ENCODE measurements at regions not wholly inside any gene's neighbourhood (a gene's known extent, or its start where the extent isn't known, plus 50 kb on each side); places are given as distances from the start of the nearest gene placed in this dataset.
A peak's percentile ranks its signal among the peaks of the same experiment; 100 is the strongest.

DNA sequence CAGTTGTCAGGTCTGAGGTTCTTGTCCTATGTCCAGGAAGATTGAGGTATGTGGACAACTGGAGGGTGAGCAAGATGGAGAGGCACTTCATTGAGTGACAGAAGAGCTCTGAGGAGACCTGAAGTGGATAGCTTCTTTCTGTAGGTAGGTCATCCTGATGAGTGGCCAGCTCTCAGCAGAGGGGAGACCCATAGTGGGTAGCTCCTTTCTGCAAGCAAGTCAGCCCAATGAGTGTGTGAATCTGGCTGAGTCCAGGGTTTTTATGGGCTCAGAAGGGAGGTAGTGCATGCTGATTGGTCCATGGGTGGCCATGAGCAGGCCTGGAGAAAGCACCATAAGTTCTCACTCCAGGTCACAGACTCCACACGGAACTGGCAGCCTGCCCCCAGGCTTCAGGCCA lies 92.6 kb upstream of the GALNT5 start:
- DNase-seq, result no peak
- intact Hi-C loops (cut with micrococcal nuclease), result no loop called here
- ATAC-seq, result no peak

- no peak for DNase-seq
- intact Hi-C loops (cut with micrococcal nuclease), result no loop called here
- no peak for ATAC-seq
Measured at GRCh38 chr2:157168501-157168900, 89.0 kb upstream of the GALNT5 start.

GRCh38 chr2:157169889-157170288 lies 87.6 kb upstream of the GALNT5 start:
- ATAC-seq, result no peak
- intact Hi-C loops (cut with micrococcal nuclease), result no loop called here
- DNase-seq, result no peak

DNA sequence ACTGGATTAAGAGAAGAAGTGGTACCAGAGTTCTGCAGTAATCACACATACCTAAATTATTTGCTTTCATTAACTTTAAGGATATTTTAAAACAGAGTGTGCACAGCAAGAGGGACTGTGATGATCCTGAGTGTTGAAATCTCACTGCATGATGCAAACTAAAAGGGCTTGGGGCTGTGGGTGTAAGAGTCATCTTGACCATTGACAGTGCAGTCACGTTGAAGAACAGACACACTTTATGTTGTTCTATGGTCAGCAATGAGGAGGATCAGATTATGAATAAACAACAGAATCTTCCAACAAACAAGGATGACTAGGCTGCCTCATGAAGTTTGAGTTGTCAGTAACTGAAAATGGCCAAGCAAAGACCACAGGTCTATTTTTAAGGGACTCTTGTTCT lies 87.2 kb upstream of the GALNT5 start:
- ATAC-seq (no peak), DNase-seq (no peak)
- intact Hi-C loops (cut with micrococcal nuclease), result no loop called here

- intact Hi-C loops (cut with micrococcal nuclease), result no loop called here
- no peak for ATAC-seq
- no peak for DNase-seq
Measured at GRCh38 chr2:157172239-157172638, 85.3 kb upstream of the GALNT5 start.

DNA sequence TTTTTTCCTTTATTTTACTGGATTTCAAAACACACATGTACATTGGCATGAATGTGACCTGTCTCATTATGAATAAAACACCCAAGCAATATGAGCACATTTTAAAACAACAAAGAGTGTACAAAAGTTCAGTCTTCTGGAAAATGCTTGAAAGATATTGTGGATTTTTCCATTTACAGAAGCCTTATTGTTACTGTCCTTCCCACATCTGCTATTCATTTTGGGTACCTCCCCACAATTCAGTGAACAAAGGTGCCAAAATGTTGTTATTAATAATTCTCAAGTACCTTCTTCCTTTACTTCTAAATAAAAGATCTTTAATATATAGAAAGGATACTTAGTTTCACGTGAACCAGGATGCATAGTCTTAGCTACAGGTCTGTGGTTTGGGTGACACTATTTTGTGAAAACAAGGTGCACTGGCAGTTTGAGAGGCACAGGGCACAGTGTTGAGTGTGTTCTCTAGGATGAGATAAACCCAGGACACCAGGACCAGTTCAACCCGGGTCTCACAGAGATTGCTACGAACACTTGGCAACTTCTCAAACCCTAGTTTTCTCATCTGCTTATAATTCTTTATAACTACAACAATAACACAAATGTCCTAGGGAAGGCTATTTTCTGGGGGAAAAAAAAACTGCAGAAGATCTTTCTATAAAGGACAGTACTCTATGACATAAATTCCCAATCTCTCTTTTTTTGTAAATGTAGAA lies 84.5 kb upstream of the GALNT5 start:
- ATAC-seq, result peak; percentile 97
- intact Hi-C loops (cut with micrococcal nuclease), result no loop called here
- no peak for DNase-seq

- DNase-seq, result no peak
- ATAC-seq, result peak; percentile 87
- intact Hi-C loops (cut with micrococcal nuclease), result no loop called here
Measured at GRCh38 chr2:157173740-157174184, 83.7 kb upstream of the GALNT5 start.

- ATAC-seq (no peak), DNase-seq (no peak)
- intact Hi-C loops (cut with micrococcal nuclease), result no loop called here
Measured at GRCh38 chr2:157174321-157174720, 83.2 kb upstream of the GALNT5 start.

GRCh38 chr2:157176602-157177001 lies 80.9 kb upstream of the GALNT5 start:
- intact Hi-C loops (cut with micrococcal nuclease), result no loop called here
- DNase-seq, result no peak
- no peak for ATAC-seq

- DNase-seq, result no peak
- intact Hi-C loops (cut with micrococcal nuclease), result no loop called here
- ATAC-seq, result no peak
Measured at GRCh38 chr2:157178874-157179273, 78.6 kb upstream of the GALNT5 start.

GRCh38 chr2:157179324-157180105 lies 78.0 kb upstream of the GALNT5 start:
- no peak for ATAC-seq
- intact Hi-C loops (cut with micrococcal nuclease), result no loop called here

GRCh38 chr2:157180359-157180758 lies 77.1 kb upstream of the GALNT5 start:
- intact Hi-C loops (cut with micrococcal nuclease), result no loop called here
- DNase-seq (no peak), ATAC-seq (no peak)

More at GRCh38 chr2:157179324-157180105, 78.0 kb upstream of the GALNT5 start:
- no peak for DNase-seq

- intact Hi-C loops (cut with micrococcal nuclease), result no loop called here
- DNase-seq (no peak), ATAC-seq (no peak)
Measured at GRCh38 chr2:157181234-157181633, 76.3 kb upstream of the GALNT5 start.

DNA sequence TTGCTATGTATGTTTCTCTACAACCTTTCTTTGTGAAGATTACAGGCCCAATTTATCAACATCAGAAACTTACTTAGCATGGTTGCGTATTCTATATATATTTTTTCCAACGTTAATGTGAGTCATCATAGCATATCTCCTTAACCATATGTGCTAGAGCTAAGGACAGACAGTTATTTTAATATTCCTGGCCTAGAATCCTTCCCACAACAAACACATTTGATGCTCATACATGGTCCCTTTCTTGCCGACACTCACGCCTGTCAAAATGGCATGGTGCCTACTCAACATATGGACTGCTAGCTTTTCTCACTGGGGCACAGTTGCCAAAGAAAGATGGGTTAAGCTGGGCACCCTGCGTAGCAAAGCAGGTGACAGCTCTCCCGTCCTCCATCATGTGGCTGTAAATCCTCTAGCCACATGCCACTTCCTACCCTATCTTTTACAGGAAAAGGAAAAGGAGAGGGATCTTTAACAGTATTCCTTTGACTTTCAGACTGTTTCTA lies 75.2 kb upstream of the GALNT5 start:
- DNase-seq (no peak), ATAC-seq (no peak)
- intact Hi-C loops (cut with micrococcal nuclease), result no loop called here

DNA sequence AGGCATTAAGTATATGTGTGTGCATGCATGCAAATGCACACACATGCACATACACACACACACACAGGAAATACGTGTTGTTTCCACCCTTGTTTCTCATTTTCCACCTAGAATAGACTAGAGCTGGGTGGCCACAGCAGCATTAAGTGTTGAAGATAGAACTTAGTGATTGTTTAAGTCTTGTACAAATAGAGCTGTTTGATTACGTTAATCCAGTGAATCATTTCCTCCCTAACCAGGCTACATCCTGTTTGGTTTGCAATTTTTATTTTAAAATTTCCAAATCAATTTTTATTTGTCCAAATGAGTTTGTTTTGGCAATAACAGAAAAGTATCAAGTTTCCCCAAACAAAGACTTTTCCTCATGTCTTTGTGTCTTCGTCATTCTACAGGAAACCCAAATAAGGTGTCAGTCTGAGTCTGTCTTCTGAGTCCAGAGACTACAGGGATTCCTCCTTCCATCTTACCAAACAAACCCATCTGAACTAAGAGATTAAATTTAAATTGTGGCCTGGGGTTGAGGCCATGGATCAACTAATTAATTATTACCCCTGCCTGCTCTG lies 74.6 kb upstream of the GALNT5 start:
- DNase-seq (no peak), ATAC-seq (no peak)
- intact Hi-C loops (cut with micrococcal nuclease), result no loop called here

DNA sequence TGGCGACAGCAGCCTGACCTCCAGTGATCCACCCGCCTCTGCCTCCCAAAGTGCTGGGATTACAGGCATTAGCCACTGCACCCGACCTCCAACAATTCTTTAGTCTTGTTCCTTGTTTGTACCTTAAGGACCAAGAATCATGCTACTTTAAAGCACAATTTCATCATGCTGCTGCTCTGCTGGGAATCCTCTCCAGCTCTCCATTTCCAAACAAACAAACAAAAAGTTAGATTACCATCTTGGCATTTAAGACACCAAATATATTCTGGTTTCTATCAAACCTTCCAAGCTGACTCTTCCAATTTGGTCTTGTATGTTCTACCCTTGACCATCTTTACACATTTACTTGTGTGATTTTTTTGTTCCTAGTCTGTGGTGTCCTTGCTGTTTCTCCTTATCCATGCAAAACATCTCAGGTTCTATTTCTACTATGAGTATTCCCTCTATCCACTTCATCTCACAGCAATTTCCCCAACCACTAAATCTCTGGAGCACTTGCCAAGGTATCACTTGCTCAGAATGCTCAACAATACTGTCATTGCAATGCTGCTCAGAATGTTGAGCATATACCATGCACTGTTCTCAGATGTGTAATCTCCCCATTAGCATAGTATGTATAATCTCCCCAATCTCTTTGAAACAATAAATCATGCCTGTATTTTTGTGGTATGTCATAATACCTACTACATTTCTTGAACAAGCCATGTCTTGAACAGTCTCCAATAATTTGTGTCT lies 73.2 kb upstream of the GALNT5 start:
- intact Hi-C loops (cut with micrococcal nuclease), result no loop called here
- no peak for DNase-seq

DNA sequence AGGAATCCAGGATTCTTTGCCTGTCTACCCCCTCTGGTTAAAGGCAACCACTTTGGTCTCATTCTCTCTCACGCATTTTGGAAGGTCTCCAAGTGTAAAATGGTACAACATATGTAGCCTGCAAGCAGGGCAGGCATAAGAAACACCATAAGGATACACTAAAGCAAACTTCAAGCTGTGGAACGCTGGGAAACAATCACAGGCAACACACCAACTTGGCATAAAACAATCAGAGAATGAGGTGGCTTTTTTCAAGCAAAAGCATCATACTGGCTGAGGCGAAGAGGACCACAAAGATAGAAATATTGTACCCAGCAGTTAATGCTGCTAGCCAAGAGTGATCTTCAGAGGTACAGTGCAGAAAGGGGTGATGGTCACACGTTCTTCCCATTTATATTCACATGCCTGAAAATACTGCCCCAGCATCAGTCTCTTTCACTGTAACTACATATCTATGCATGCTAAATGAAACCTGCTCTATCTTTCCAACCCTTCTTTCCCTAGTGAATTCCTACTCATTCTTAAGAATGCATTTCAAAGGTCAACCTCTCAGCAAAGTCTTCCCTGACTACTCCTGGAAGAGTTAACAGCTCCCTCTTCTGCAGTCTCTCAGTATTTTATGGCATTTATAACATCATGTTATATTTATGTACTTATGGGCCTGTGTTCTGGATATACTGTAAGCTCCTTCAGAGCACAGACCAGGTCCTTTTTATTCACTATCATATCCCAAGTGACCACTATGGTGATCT lies 71.9 kb upstream of the GALNT5 start:
- intact Hi-C loops (cut with micrococcal nuclease), result no loop called here
- no peak for ATAC-seq
- no peak for DNase-seq

More for the DNA sequence above, 73.2 kb upstream of the GALNT5 start:
- ATAC-seq, result no peak

DNA sequence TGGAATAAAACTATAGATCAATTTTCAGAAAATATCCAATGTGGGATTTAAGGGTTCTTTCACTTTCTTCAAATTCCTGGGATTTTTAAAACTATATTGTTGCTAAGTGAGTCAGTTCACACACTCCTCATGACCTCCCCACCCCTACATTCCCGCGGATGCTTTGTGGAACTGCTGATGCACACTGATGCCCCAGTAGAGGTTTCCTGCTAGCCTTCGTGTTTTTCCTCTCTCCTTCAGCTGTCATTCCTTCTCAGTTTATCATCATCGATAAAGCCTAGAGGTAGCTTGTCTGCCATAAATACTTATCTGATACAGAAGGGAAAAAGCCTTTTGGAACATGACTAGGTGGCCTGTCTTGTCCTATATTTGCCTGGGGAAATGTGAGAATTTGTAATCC lies 67.4 kb upstream of the GALNT5 start:
- no peak for ATAC-seq
- DNase-seq, result no peak
- intact Hi-C loops (cut with micrococcal nuclease), result loop anchor here (5.0 kb wide), 1 partner anchor 1823 kb away; no protein-coding TSS in a partner anchor

DNA sequence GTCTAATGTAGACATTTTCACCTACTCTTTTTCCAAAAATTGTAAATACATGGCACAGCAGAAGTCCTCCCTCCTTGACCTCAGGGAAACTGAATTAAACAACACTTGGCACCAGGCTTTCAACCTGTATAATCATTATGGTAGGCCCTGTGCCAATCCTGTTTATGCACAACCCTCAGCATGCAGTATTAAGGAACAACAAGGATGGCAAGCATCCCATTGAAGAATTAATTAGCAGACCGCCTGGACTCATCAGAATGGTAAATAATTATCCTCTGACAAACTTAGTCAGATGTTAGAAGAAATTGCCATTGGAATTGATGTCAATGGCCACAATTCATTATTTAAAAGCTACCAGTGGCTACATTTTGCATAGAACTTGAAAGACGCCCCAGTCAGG lies 66.3 kb upstream of the GALNT5 start:
- no peak for DNase-seq
- intact Hi-C loops (cut with micrococcal nuclease), result loop anchor here (5.0 kb wide), 1 partner anchor 1824 kb away; no protein-coding TSS in a partner anchor
- ATAC-seq, result no peak
